ENCODE measurements at regions not wholly inside any gene's neighbourhood (a gene's known extent, or its start where the extent isn't known, plus 50 kb on each side); places are given as distances from the start of the nearest gene placed in this dataset.

DNA sequence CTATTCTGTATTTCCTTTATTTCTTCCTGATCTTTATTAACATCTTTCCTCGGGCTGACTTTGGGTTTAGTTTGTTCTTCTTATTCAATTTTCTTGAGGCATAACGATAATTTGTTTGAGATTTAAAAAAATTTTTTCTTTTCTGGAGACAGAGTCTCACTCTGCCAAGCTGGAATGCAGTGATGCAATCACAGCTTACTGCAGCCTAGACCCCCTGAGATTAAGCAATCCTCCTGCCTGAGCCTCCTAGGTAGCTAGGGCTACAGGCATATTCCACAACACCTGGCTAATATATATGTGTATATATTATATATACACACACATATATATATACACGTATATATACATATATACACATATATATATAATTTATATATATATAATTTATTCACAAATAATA is 540.2 kb downstream of the NXPH1 start:
- no peaks in the 10 kb centered on the region; a peak in 1 of 5 replicates for H3K9me3 Mint-ChIP-seq
- Histone ChIP-seq H4K8ac (replicated peaks; ENCODE audit: insufficient read length, low read depth, low read length) (no peak overlapping the region), H4K20me1 (ENCODE audit: control insufficient read depth, insufficient read depth, insufficient read length) (no peaks in the 10 kb centered on the region), H3T11ph (ENCODE audit: low read length) (no peak overlapping the region), H4K5ac (ENCODE audit: insufficient read length, low read depth, low read length) (no peak overlapping the region), H2BK12ac (ENCODE audit: insufficient read length, low read depth, low read length) (no peak overlapping the region), H3K79me2 (ENCODE audit: insufficient read depth, low read length) (no peaks in the 10 kb centered on the region), H3K23ac (ENCODE audit: insufficient read length, low read depth, low read length) (no peak overlapping the region), H3K27ac (ENCODE audit: insufficient read length, low read depth, low read length) (no peak overlapping the region), H2BK20ac (ENCODE audit: low read depth, low read length, poor library complexity, severe bottlenecking) (no peak overlapping the region), H4K91ac (ENCODE audit: insufficient read length, low read depth, low read length) (no peak overlapping the region), H2BK5ac (ENCODE audit: insufficient read length, low read length) (no peak overlapping the region), H2AFZ (ENCODE audit: low read length) (no peak overlapping the region), H2BK15ac (ENCODE audit: low read depth, low read length) (no peak overlapping the region), H3K4me2 (ENCODE audit: insufficient read depth, insufficient read length, low read length) (no peak overlapping the region), H3K79me1 (ENCODE audit: insufficient read depth, low read depth, low read length, poor library complexity, severe bottlenecking) (no peaks in the 10 kb centered on the region), H3K18ac (ENCODE audit: insufficient read length, low read depth, low read length) (no peak overlapping the region), H2AK5ac (ENCODE audit: insufficient read length, low read length) (no peak overlapping the region), H2BK120ac (ENCODE audit: low read depth, low read length, poor library complexity, severe bottlenecking) (no peak overlapping the region), H3K9ac (ENCODE audit: extremely low read depth, insufficient read length, low read length) (no peak overlapping the region), H3K27me3 (ENCODE audit: insufficient read depth, low read length) (no peaks in the 10 kb centered on the region), H3K23me2 (ENCODE audit: insufficient read length, low read depth, low read length, poor library complexity, severe bottlenecking) (no peaks in the 10 kb centered on the region), H3K14ac (ENCODE audit: insufficient read depth, low read length) (no peak overlapping the region), H3K9me3 (ENCODE audit: control insufficient read depth, low read depth, low read length) (no peaks in the 10 kb centered on the region), H3K56ac (ENCODE audit: insufficient read length, low read depth, low read length) (no peak overlapping the region), H3K4ac (ENCODE audit: low read depth, low read length) (no peak overlapping the region), H3K4me1 (ENCODE audit: insufficient read depth, low read length) (no peaks in the 10 kb centered on the region)
- 0 out of 4 replicates have a peak, but pooled peaks cover 0 to 3% of the 10 kb centered on the region in 2 experiments for H3K4me1 Mint-ChIP-seq
- DNase-seq: no peak
- WGBS (ENCODE audit: extremely low coverage, insufficient read length, low lambda C conversion rate): no CpG with 5 or more reads among the region's 3 CpGs
- H3K27me3 Mint-ChIP-seq (ENCODE audit: low read depth): no peaks in the 10 kb centered on the region
- peaks cover 0 to 3% (median 0%) of the 10 kb centered on the region in 3 experiments; a peak in 1 of 7 replicates for H3K36me3 Mint-ChIP-seq (ENCODE audit: insufficient read depth in 1 of 3, low read depth in 3 of 3)
- no peak for TF ChIP-seq CTCF (conservative IDR thresholded peaks at IDR 0.05)
- no peak overlapping the region; a peak in 1 of 7 replicates for H3K27ac Mint-ChIP-seq
- no peak overlapping the region for H3K4me3 Mint-ChIP-seq

Data from H9 (cell line).